Stimulated activated CD8-positive, alpha-beta memory T cell treated with anti-CD3 and anti-CD28 coated beads, Interleukin-2, amount 100 ng/mL, for 48 hours (primary cell): ENCODE measurements at regions not wholly inside any gene's neighbourhood (a gene's known extent, or its start where the extent isn't known, plus 50 kb on each side); places are given as distances from the start of the nearest gene placed in this dataset.

ENCODE experiments used
- DNase-seq, 2 donors: peaks; one replicate each; pipeline ENCODE4 v3.0.0-alpha.2; 2020; ENCODE audit warnings: low read depth in 2 of 2

- no peak for DNase-seq
These were observed 228.6 kb downstream of the TTLL7 start for GRCh38 chr1:83770319-83770661.

GRCh38 chr1:83769594-83770318 lies 229.2 kb downstream of the TTLL7 start:
- DNase-seq, result no peak

DNA sequence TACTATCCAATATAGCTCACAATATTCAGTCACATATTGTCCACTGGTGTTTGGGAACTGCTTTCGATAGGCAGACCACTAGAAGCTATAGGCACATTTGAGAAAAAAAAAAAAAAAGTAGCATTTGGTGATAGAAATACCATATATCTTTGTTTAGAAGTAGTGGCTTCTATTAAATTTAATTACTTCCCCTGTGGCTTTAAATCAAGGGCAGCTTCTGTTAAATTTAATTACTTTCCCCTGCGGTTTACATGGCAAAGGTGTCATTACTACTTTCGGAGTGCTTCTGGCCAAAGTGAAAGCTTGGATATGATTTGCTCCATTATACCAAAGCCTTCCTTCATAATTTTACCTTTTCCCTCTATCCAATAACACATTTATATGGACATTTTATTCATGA lies 229.9 kb downstream of the TTLL7 start:
- DNase-seq, result no peak

DNA sequence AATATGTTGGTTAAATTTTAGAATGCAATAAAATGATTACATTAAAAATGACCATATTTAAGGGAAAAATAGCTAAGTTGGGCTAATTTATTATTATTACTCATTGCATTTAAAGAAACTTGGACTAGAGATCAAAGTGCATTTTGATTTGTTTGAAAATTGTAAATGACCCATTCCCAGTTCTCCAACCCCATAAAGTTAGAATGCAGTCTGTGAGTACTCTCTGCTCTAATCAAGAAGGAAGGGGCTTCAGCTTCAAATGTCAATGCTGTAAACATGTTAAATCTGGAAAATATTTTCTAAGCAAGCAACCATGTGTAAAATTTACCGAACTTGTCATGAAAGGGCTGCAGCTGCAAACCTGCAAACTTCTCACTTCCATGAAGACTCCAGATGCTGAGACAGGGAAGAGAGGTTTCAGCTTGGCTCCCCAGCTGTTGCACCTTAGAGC lies 232.7 kb downstream of the TTLL7 start:
- DNase-seq, result no peak

- DNase-seq, result no peak
These were observed 233.8 kb downstream of the TTLL7 start for GRCh38 chr1:83765125-83765524.

DNA sequence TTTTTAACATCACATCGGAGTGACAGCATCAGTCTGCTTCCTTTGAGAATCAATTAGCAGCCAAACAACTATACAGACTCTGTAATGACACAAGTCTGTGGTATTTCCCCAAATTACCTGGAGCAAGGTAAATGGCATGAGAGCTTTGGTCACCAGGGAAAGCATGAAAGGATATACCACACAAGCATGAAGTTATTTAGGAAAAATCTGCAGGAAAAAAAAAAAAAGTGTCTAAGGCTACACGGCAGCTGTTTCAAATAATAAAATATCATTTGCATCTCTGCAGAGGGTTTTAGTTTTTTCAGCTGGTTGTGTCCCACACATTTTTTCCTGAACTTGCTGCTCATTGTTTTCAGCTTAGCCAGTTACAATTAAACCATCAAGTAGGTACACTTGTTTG lies 234.7 kb downstream of the TTLL7 start:
- DNase-seq, result no peak

GRCh38 chr1:83763361-83764095 lies 235.4 kb downstream of the TTLL7 start:
- no peak for DNase-seq

- no peak for DNase-seq
These were observed 236.5 kb downstream of the TTLL7 start for GRCh38 chr1:83762416-83762815.

DNA sequence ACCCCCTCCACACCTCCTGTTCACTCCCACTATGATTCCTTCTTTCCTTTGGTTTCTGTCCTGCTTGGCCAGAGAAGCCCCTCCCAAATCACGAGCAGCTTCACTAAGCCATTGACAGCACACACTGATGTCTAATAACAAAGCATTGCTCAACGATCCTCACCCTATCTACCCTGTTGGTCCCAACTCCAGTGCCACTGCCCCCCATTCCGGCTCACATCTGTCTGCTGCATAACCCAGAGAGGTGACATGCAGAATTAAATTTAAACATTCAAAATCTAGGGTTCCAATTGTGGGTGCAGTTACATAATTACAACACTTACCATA lies 236.9 kb downstream of the TTLL7 start:
- no peak for DNase-seq

GRCh38 chr1:83761167-83762038 lies 237.5 kb downstream of the TTLL7 start:
- DNase-seq, result no peak

DNA sequence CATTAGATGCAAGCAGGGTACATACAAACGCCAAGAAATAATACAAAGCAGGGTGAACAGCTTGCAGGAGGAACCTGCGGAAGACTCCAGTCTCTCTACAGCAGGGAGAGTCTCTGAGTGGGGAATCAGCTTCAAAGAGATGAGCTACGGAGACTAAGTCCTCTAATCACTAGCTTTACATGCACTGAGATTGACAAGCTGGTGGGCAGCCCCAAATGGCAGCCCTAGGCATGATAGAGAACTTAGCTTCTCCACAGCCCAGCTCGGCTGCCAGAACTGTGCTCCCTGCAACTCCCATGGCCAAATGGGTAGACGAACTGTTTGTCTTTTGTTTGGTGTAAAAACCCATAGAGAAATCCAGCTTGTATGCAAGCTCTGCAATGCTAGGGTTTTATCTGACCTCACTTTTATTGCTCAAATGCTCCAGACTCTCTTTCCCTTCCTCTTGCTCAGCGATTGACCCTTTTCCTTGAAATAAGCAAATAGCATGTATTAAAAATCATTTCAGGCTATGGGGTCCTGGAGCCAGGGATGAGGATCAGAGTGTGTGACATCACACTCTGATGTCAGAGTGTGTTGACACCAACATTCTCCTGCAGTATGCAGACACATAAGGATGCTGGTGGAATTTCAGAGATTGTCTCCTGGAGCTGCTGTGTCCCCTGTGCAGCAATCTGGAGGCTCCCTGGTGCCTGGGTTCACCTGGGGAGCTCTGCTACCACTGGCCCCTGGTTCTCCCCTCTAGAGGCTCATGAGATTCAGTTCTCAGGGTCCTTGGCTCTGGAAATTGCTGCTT lies 238.5 kb downstream of the TTLL7 start:
- no peak for DNase-seq

- DNase-seq, result no peak
These were observed 241.8 kb downstream of the TTLL7 start for GRCh38 chr1:83756984-83757717.

DNA sequence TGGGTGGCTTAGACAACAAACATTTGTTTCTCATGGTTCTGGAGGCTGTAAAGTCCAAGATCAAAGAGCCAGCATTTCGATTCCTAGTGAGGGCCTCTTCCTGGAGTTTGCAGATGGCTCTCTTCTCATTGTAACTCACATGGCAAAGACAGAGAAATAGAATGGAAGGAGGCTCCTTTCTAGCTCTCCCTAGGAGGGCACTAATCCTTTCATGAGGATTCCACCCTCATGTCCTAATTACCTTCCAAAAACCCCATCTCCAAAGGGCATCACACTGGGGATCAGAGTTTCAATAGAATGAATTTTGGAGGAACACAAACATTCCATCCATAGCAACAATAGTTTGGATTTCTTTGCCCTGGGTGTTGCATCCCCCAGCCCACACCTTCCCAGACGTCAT lies 247.3 kb downstream of the TTLL7 start:
- no peak for DNase-seq

GRCh38 chr1:83750201-83750600 lies 248.7 kb downstream of the TTLL7 start:
- no peak for DNase-seq

DNA sequence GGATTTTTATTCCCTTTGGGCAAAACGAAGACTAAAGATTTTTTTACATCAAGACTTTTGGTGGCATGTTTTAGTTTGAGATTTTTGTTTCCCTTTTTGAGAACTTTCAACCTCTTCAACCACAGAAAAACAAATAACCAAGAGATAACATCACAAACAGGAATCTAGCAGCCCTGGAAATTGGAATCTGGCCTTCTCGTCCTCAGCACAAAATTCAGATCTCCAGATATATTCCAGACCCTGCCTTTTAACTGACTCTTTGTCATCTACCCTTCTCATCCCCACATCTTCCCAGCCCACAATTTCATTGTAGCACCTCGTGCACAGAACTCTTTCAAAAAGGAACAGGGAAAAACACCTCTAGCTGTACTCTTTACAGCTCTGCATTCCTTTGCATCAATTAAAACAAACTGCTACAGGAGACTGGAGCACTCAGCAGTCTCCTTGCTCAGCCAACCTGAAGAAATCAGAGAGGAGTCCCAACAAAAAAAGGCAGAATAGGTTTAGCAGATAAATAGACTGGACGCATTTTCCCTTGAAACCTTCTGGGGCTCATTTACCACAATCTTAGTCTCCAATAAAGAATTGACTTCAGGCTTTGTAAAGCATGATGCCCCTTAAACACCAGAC lies 251.0 kb downstream of the TTLL7 start:
- no peak for DNase-seq

- DNase-seq, result no peak
These were observed 252.7 kb downstream of the TTLL7 start for GRCh38 chr1:83746234-83746633.

DNA sequence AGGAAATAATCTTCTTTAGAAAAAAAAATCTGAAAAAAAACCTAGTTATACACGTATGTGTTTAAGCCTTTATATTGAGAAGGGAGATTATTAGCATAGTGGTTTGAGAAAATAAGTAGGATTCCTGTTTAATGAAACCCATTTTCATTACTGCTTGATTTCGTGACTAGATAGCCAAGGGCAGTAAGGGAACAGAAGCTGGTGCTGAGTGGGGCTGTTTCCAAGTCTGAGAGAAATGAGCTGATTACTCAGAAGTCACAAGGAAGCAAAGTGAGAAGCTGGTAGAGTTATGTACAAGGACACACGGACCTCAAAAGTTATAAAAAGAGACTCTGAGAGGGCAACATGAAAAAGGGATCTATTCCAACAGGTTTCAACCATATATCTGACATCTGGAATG lies 256.5 kb downstream of the TTLL7 start:
- no peak for DNase-seq

DNA sequence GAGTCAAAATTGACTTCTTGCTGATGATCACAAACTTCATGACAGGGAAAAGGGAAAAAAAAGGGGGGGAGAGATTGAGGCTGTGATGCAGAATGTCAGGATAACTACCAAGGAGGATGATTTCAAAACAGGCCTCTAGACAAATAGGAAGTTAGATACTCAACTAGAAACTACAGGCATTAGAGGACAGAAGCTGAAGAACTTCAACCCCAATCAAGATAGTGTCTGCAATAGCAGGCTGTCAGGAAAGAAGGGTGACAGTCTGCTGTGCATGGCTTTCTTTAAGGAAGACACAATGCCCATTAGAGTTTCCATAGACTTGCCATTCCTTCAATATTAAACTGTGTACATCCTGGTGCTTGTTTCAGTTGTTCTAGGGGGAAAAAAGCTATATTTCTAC lies 257.2 kb downstream of the TTLL7 start:
- no peak for DNase-seq

DNA sequence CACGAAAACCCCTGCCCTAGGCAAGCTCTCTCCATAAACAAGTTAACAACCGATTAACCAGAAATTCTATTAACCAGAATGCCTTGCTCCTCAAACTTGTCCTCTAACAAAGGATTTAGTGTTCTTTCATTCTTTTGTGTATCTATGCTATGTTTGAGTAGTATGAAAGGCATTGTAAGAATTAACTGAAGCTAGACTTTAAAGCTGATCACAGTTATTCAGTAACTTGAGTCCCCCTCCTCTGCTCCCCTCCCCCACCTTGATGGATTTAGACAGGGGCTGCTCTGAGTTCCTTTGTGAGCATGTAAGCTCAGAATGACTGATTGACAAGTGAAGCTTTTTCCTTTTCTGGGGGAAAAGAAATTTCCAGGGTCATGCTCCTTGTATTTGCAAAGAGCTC lies 257.6 kb downstream of the TTLL7 start:
- DNase-seq, result no peak

DNA sequence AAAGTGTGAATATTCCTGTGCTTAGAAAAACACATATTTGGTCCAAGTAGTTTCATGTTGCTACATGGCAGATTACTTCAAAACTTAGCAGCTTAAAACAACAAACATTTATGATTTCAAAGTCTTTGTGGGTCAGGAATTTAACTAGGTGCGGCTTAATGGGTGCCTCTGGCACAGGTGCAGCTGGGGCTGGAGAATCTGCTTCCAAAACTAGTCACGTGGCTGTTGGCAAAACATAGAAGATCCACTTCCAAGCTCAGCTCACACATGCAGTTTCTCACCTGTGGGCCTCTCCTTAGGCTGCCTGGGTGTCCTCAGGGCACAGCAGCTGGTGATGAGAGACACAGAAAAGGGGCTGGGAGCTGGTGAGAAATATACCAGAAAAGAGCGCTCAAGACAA lies 263.4 kb downstream of the TTLL7 start:
- DNase-seq, result no peak

- no peak for DNase-seq
These were observed 264.5 kb downstream of the TTLL7 start for GRCh38 chr1:83734420-83734819.
